ENCODE measurements at regions not wholly inside any gene's neighbourhood (a gene's known extent, or its start where the extent isn't known, plus 50 kb on each side); places are given as distances from the start of the nearest gene placed in this dataset.
A peak's percentile ranks its signal among the peaks of the same experiment; 100 is the strongest.

DNA sequence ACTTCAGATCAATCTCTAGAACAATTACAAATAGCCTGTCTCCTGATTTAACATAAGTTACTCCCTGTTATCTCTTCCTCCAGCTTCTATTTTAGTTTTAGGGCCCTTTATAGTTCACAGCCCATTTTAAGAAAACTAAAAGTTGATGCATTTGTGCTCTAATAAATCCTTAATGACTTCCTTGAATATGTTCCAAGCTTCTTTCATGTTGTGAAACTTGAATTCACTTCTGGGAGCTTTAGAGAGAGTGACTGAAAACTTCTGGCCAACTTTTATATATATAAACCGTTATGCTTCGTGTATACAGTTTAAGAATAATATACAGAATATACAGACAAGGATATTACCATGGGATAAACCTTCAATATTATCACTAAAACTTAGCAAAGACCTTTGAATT is 366.8 kb downstream of the TBC1D4 start:
- WGBS, 2 donors = 71 to 85% methylated on average over 2 of the region's 2 CpGs
- Histone ChIP-seq H3K9me3 (ENCODE audit: control insufficient read depth in 4 of 4, insufficient read depth in 3 of 4, low read length in 3 of 4) (peaks cover 0 to 3% (median 0%) of the 10 kb centered on the region in 4 donors), H3K9ac (ENCODE audit: insufficient read depth in 1 of 2, low read length in 2 of 2) (no peak overlapping the region), H3K36me3 (ENCODE audit: control insufficient read depth in 4 of 4, insufficient read depth in 4 of 4, low read length in 4 of 4) (no peaks in the 10 kb centered on the region), H3K4me1 (ENCODE audit: control insufficient read depth in 5 of 5, insufficient read depth in 5 of 5, low read length in 5 of 5) (peaks cover 0 to 5% (median 0%) of the 10 kb centered on the region in 5 donors), H3K4me3 (no peak overlapping the region), H3K27ac (ENCODE audit: low read depth in 1 of 2, low read length in 1 of 2) (no peak overlapping the region), H3K27me3 (ENCODE audit: control insufficient read depth in 3 of 3, insufficient read depth in 3 of 3, low read length in 2 of 3) (no peaks in the 10 kb centered on the region)
- TF ChIP-seq, protein P1, sequence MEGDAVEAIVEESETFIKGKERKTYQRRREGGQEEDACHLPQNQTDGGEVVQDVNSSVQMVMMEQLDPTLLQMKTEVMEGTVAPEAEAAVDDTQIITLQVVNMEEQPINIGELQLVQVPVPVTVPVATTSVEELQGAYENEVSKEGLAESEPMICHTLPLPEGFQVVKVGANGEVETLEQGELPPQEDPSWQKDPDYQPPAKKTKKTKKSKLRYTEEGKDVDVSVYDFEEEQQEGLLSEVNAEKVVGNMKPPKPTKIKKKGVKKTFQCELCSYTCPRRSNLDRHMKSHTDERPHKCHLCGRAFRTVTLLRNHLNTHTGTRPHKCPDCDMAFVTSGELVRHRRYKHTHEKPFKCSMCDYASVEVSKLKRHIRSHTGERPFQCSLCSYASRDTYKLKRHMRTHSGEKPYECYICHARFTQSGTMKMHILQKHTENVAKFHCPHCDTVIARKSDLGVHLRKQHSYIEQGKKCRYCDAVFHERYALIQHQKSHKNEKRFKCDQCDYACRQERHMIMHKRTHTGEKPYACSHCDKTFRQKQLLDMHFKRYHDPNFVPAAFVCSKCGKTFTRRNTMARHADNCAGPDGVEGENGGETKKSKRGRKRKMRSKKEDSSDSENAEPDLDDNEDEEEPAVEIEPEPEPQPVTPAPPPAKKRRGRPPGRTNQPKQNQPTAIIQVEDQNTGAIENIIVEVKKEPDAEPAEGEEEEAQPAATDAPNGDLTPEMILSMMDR (IDR thresholded peaks at IDR 0.05; ENCODE audit: control extremely low read depth, extremely low read depth) = no peak
- ATAC-seq (ENCODE audit: insufficient read depth, low FRiP score) (no peak), DNase-seq (peak in 2 of 3 donors; percentile 66 to 85)

DNA sequence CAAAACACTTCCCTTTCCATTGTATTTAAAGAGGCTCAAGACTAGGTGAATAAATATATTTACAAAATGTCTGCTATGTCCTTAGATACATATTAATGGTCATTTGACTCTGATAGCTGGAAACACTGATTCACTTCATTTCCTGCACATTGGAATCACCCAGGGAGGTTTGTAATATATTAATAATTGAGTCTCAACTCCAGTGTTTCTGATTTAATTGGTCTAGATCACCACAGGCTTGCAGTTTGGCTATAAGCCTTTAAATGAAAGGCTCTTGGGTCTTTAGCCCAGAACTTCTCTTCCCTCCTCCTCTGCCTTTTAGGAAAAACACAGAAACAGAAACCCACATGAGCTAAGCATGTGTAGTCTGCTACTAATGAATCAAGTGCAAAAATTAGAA is 378.0 kb downstream of the TBC1D4 start:
- Histone ChIP-seq H3K9ac (ENCODE audit: insufficient read depth in 1 of 2, low read length in 2 of 2) (no peak overlapping the region), H3K27me3 (ENCODE audit: control insufficient read depth in 3 of 3, insufficient read depth in 3 of 3, low read length in 2 of 3) (no peaks in the 10 kb centered on the region), H3K4me3 (no peak overlapping the region), H3K27ac (ENCODE audit: low read depth in 1 of 2, low read length in 1 of 2) (no peak overlapping the region), H3K9me3 (ENCODE audit: control insufficient read depth in 4 of 4, insufficient read depth in 3 of 4, low read length in 3 of 4) (peaks cover 0 to 1% (median 0%) of the 10 kb centered on the region in 4 donors), H3K36me3 (ENCODE audit: control insufficient read depth in 4 of 4, insufficient read depth in 4 of 4, low read length in 4 of 4) (no peaks in the 10 kb centered on the region), H3K4me1 (ENCODE audit: control insufficient read depth in 5 of 5, insufficient read depth in 5 of 5, low read length in 5 of 5) (no peaks in the 10 kb centered on the region)
- no peak for DNase-seq
- no peak for ATAC-seq (ENCODE audit: insufficient read depth, low FRiP score)
- TF ChIP-seq, protein P1 (IDR thresholded peaks at IDR 0.05; ENCODE audit: control extremely low read depth, extremely low read depth) = no peak

DNA sequence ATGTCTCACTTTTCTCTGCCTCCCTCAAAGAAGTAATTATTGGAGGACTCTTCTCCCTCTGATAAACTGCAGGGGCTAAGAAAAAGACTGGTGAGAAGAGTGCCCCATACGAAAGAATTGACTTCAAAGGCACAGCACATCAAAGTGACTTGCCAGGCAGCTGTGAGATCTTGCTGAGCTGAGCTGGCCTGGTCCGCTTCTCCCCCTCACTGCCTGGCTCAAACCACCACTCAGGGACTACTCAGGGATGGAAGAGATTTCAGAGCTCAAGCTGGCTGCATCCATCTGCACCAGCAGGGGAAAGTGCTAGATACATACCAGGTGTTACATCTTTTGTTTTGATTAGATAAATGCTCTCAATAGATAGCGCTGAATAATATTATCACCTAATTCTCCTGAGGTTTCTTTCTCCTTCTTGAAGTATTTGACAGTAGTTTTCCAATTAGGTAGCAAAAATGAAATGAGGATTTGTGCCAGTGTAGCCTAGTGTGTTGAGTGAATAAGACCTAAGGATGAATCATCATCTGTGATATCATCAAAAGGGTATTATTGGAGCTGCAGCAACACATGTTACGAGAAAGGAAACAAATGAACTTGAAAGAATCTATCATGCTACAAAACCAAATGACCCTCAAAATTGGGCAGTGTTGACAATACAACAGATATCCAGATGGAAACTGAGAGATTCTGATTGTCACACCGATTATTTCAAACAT is 379.8 kb downstream of the TBC1D4 start:
- Histone ChIP-seq H3K4me1 (ENCODE audit: control insufficient read depth in 5 of 5, insufficient read depth in 5 of 5, low read length in 5 of 5) (no peaks in the 10 kb centered on the region), H3K27ac (ENCODE audit: low read depth in 1 of 2, low read length in 1 of 2) (no peak overlapping the region), H3K36me3 (ENCODE audit: control insufficient read depth in 4 of 4, insufficient read depth in 4 of 4, low read length in 4 of 4) (no peaks in the 10 kb centered on the region), H3K9me3 (ENCODE audit: control insufficient read depth in 4 of 4, insufficient read depth in 3 of 4, low read length in 3 of 4) (peaks cover 0 to 1% (median 0%) of the 10 kb centered on the region in 4 donors), H3K27me3 (ENCODE audit: control insufficient read depth in 3 of 3, insufficient read depth in 3 of 3, low read length in 2 of 3) (no peaks in the 10 kb centered on the region), H3K4me3 (no peak overlapping the region), H3K9ac (ENCODE audit: insufficient read depth in 1 of 2, low read length in 2 of 2) (no peak overlapping the region)
- DNase-seq = no peak
- no peak for ATAC-seq (ENCODE audit: insufficient read depth, low FRiP score)
- WGBS, 2 donors = 85% methylated on average over 5 of the region's 5 CpGs
- TF ChIP-seq, protein P1 (IDR thresholded peaks at IDR 0.05; ENCODE audit: control extremely low read depth, extremely low read depth) = no peak

DNA sequence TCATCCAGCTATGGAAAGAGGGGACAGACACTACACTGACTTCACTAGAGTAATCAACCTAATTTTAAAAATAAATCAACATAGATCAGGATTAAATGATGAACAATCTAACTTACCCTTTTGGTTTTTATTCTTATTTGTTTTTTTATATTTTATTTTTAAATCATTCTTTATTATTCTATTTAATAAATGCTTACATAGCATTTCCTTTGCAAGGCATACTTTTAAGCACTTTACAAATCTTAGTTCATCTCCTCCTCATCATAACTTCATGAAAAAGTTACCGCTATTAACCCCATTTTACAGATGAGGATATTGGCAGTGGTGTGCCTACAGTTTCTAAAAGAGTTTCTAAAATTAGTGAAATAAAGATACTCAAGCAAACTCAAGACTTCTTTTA is 380.6 kb downstream of the TBC1D4 start:
- WGBS, 2 donors = 95% methylated on average over 1 of the region's 1 CpG
- no peak overlapping the region for H3K27ac ChIP-seq (ENCODE audit: low read depth in 1 of 2, low read length in 1 of 2)

More for the DNA sequence above, 380.6 kb downstream of the TBC1D4 start:
- H3K27me3 ChIP-seq (ENCODE audit: control insufficient read depth in 3 of 3, insufficient read depth in 3 of 3, low read length in 2 of 3) = no peaks in the 10 kb centered on the region
- ATAC-seq (ENCODE audit: insufficient read depth, low FRiP score) (no peak), DNase-seq (no peak)
- TF ChIP-seq, protein P1 (IDR thresholded peaks at IDR 0.05; ENCODE audit: control extremely low read depth, extremely low read depth) = no peak
- no peak overlapping the region for H3K4me3 ChIP-seq
- H3K36me3 ChIP-seq (ENCODE audit: control insufficient read depth in 4 of 4, insufficient read depth in 4 of 4, low read length in 4 of 4) = no peaks in the 10 kb centered on the region
- no peaks in the 10 kb centered on the region for H3K4me1 ChIP-seq (ENCODE audit: control insufficient read depth in 5 of 5, insufficient read depth in 5 of 5, low read length in 5 of 5)
- peaks cover 0 to 1% (median 0%) of the 10 kb centered on the region in 4 donors for H3K9me3 ChIP-seq (ENCODE audit: control insufficient read depth in 4 of 4, insufficient read depth in 3 of 4, low read length in 3 of 4)
- no peak overlapping the region for H3K9ac ChIP-seq (ENCODE audit: insufficient read depth in 1 of 2, low read length in 2 of 2)
